PC-3 (cell line): ENCODE measurements at regions not wholly inside any gene's neighbourhood (a gene's known extent, or its start where the extent isn't known, plus 50 kb on each side); places are given as distances from the start of the nearest gene placed in this dataset.

Experiments
- EZH2phosphoT487 ChIP-seq: fragments of 300-600 bp; sonication (generic); IDR thresholded peaks from 2 replicates; pipeline ENCODE4 v1.6.1; 2018; ENCODE audit warnings: mild to moderate bottlenecking, antibody characterized with exemption, low read length, borderline replicate concordance
- TF ChIP-seq, protein P1 (sequence below): fragments of 300-600 bp; sonication (generic); conservative IDR thresholded peaks from 2 replicates; pipeline ENCODE4 v1.5.1; 2017; ENCODE audit warnings: antibody characterized with exemption, low read depth, mild to moderate bottlenecking, low read length

DNA sequence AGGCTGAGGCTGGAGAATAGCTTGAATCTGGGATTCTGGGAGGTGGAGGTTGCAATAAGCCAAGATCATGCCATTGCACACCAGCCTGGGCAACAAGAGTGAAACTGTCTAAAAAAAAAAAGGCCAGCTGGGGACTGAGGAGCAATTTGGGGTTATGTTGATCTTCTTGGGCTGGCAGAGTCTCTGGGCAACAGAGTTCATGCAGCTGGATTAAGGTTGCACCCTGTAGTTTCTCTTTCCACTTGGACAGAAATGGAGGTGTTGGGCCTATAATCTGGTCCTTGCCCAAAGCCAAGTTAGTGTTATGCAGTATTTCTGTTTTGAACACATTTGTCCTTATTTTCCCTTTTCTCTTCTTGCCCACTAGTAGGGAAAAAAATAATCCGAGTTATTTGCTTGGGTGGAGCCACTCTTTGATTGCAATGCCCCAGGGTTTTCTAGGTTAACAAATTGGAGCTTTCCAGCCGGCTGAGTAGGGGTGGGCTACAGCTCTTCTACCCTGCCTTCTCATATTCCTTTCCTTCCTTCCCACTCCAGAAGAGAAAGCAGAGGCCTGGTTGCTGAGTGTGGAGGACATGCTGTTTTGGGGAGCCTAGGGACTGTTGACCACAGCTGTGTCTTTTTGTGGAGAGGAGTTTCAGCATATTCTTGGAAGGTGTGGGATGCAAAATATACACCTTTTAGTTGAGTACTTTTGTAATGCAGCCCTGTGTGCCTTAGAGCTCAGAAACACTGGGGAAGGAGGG lies 213.9 kb downstream of the SOX4 start:
- TF ChIP-seq, protein P1, sequence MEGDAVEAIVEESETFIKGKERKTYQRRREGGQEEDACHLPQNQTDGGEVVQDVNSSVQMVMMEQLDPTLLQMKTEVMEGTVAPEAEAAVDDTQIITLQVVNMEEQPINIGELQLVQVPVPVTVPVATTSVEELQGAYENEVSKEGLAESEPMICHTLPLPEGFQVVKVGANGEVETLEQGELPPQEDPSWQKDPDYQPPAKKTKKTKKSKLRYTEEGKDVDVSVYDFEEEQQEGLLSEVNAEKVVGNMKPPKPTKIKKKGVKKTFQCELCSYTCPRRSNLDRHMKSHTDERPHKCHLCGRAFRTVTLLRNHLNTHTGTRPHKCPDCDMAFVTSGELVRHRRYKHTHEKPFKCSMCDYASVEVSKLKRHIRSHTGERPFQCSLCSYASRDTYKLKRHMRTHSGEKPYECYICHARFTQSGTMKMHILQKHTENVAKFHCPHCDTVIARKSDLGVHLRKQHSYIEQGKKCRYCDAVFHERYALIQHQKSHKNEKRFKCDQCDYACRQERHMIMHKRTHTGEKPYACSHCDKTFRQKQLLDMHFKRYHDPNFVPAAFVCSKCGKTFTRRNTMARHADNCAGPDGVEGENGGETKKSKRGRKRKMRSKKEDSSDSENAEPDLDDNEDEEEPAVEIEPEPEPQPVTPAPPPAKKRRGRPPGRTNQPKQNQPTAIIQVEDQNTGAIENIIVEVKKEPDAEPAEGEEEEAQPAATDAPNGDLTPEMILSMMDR: no peak
- no peak for TF ChIP-seq EZH2phosphoT487
